GM19395 (cell line): ENCODE measurements at regions not wholly inside any gene's neighbourhood (a gene's known extent, or its start where the extent isn't known, plus 50 kb on each side); places are given as distances from the start of the nearest gene placed in this dataset.
"Not testable (repeated sequence)": the region's sequence is repeated elsewhere in the genome, so short reads cannot be mapped to it uniquely, and the experiment has no call there.

Experiments used
- ATAC-seq: cut with Tn5 transposase; IDR thresholded peaks from one replicate; pipeline ENCODE4 v1.9.1; 2021; ENCODE audit warnings: mild to moderate bottlenecking, moderate library complexity; ENCODE audit not compliant: unreplicated experiment

GRCh38 chr3:137111497-137111896 lies 153.7 kb downstream of the IL20RB start:
- ATAC-seq = no peak

- no peak for ATAC-seq
Measured at GRCh38 chr3:137116619-137117018, 158.8 kb downstream of the IL20RB start.

GRCh38 chr3:137121704-137122314 lies 164.0 kb downstream of the IL20RB start:
- ATAC-seq = peak; percentile 83

GRCh38 chr3:137131081-137131480 lies 173.3 kb downstream of the IL20RB start:
- no peak for ATAC-seq

DNA sequence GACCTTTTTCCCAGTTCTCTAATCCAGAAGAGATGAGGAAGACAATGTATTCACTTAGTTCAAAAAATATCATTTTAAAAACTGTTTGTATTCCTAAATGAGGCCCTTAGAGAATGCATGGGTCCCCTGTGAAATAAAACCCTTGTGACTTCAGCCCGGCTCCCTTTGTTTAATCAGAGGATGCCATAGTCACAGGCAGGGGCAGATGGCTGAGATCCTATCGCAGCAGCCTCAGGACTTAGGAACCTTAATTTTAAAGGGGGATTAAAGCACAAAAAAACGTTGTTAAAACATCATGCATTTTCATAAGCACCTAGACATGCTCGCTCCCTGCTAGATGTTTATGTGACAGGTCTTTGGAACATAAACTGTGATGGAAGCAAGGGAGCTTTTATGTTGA lies 176.6 kb downstream of the IL20RB start:
- ATAC-seq = no peak

- no peak for ATAC-seq
Measured at GRCh38 chr3:137148406-137148805, 190.6 kb downstream of the IL20RB start.

DNA sequence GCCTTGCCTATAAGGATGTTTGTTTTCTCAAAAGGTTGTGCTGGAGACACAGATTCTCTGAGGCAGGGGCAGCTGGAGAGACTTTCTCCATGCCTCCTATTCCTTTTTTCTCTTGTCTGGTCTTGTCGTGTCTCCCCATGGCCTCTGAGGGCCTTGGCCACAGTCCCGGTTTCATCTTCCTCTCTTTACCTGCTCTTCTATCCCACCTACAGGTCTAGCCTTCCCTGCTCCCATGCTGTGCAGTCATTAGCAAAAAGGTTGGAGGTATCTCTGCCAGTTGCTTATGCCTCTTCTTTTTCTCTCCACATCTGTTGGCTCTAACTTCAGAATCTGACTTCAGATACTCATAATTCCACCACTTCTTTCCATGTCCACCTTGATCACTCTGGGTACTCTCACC lies 191.1 kb downstream of the IL20RB start:
- ATAC-seq = no peak

DNA sequence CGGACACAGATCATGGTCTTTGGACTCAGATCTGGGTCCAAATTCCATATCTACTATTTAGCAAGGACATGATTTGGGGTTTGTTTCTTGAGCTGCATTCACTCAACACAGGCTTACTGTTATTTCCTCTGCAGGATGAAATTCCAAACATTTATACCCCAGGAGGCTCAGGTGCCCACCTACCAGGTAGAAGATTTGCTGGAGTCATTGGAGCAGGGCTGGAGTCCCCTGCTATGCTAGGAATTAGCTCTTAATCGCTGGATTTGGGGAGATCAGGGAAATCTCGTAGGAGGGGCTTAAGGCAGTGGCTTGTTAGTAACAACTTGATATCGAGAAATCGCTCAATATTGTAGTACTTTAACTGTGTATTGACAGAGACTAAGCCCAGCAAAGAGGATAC lies 193.0 kb downstream of the IL20RB start:
- no peak for ATAC-seq

DNA sequence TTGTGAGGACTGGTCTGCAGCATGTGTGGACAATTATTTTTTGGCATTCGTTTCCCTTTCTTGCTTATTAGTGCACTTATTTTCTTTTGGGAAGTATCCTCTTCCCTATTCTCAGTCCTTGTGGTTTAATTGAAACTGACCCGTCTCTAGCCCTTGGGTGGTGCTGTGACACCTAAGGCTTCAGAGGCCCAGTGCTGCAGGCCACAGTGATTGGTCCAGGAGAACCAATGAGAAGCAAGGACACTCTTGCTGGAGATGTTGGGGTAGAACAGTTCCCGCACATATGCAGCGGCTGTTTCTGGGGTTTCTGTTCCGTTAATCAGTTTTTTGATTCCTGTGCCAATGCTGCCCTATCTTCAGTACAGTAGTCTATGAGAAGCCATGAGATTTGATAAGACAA lies 195.3 kb downstream of the IL20RB start:
- not testable (repeated sequence) for ATAC-seq

- no peak for ATAC-seq
Measured at GRCh38 chr3:137163241-137163871, 205.6 kb downstream of the IL20RB start.

GRCh38 chr3:137163958-137164357 lies 206.2 kb downstream of the IL20RB start:
- ATAC-seq = no peak

DNA sequence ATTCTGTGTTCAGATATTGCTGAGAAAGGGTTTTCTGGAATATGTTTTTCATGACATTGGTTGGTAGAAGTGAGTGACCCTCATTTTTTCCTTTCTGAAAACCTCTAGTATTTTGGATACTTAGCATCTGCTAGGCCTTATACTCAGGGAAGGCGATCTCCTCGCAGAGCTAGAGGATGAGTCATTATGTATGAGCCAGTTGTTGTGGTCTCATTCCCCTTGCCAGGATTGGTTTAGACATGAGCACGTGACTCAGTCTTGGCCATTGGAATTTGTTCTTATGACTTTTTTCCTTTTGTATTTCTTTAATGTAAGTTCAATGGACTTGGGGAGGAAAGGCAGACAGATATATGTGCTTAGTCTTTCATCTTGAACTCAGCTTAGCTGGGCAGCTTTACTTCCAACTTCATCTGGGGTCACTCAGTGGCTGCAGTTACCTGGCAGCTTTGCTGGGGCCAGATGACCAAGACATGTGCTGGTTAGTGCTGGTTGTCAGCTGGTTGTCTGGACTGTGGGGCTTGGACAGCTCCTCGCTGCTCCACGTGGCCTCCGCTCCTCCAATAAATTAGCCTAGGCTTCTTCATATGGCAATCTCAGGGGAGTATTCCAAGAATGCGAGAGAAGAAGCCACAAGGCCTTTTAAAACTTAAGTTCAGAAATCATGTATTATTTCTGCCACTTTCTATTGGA lies 207.5 kb downstream of the IL20RB start:
- no peak for ATAC-seq

GRCh38 chr3:137171834-137172603 lies 214.2 kb downstream of the IL20RB start:
- no peak for ATAC-seq

GRCh38 chr3:137172728-137173127 lies 214.9 kb downstream of the IL20RB start:
- ATAC-seq = no peak

DNA sequence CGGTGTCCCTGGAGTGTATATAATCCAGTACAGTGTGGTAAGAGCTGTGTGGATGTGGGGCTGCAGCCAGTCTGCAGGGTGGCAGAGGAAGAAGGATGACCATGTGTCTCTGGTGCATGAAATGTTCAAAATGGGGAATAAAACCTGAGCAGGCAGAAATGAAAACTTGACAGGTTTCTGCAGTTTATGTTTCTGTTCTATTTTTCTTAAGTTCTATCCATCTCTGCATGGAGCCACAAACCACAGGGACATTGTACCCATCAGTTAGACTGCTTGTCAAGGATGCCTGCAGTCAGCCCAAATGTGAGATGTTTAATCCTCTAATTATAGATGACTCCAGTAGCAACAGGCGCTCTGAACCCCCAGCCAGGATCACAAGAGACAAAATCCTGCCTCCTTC lies 216.7 kb downstream of the IL20RB start:
- ATAC-seq = no peak

GRCh38 chr3:137180220-137180619 lies 222.4 kb downstream of the IL20RB start:
- ATAC-seq = no peak

GRCh38 chr3:137191133-137191923 lies 233.5 kb downstream of the IL20RB start:
- no peak for ATAC-seq

DNA sequence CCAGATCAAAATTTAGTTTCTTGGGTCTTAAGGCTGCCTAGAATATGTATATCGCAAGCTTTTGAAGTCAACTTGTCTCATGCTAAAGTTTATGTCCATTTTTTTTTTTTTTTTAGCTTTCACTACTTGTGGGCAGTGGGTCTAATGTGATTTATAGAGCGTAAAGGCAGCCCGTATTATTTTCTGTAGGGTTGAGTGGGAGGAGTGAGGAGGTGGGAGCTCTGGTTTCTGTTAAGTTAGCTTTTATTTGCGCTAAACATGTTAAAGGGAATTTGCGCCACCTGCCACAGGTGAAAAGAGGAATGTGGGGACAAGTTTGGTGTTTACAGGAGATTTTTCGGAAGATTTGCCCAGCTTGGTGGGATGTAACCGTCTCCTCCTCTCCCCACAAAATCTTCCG lies 234.2 kb downstream of the IL20RB start:
- ATAC-seq = no peak

GRCh38 chr3:137194301-137194700 lies 236.5 kb downstream of the IL20RB start:
- no peak for ATAC-seq

- not testable (repeated sequence) for ATAC-seq
Measured at GRCh38 chr3:137198374-137198773, 240.6 kb downstream of the IL20RB start.

DNA sequence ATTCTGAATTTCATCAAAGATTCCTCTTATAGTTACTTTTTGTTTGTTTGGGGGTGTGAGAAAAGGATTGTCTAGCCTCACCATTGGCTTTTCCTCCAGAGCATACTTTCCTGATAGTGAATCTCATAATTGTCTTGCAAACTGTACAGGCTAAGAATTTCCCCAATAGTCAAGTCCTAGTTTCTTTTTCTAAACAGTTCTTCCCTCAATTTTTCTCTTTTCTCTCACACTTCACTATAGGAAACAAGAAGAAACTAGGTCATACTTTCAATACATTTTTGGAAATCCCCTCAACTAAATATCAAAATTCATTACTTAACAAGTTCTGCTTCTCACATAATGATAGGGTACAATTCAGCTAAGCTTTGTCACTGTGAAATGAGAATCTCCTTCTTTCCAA lies 241.9 kb downstream of the IL20RB start:
- no peak for ATAC-seq
